HG02870 (cell line): ENCODE measurements at regions not wholly inside any gene's neighbourhood (a gene's known extent, or its start where the extent isn't known, plus 50 kb on each side); places are given as distances from the start of the nearest gene placed in this dataset.
A peak's percentile ranks its signal among the peaks of the same experiment; 100 is the strongest.
"Not testable (repeated sequence)": the region's sequence is repeated elsewhere in the genome, so short reads cannot be mapped to it uniquely, and the experiment has no call there.

Source experiments
- ATAC-seq: cut with Tn5 transposase; IDR thresholded peaks from one replicate; pipeline ENCODE4 v1.9.1; 2021; ENCODE audit warnings: mild to moderate bottlenecking, moderate library complexity; ENCODE audit not compliant: unreplicated experiment

GRCh38 chr5:164327166-164327565, 821.7 kb downstream of the MAT2B start:
- not testable (repeated sequence) for ATAC-seq

- ATAC-seq: no peak
Measured at GRCh38 chr5:164332349-164333196, 827.2 kb downstream of the MAT2B start.

GRCh38 chr5:164335837-164336236, 830.4 kb downstream of the MAT2B start:
- ATAC-seq: no peak

GRCh38 chr5:164336276-164336675, 830.9 kb downstream of the MAT2B start:
- no peak for ATAC-seq

- ATAC-seq: no peak
Measured at GRCh38 chr5:164336906-164337305, 831.5 kb downstream of the MAT2B start.

- ATAC-seq: no peak
Measured at GRCh38 chr5:164341056-164341619, 835.7 kb downstream of the MAT2B start.

GRCh38 chr5:164345173-164345849, 839.9 kb downstream of the MAT2B start:
- no peak for ATAC-seq

GRCh38 chr5:164345853-164346252, 840.4 kb downstream of the MAT2B start:
- no peak for ATAC-seq

GRCh38 chr5:164346785-164347630, 841.6 kb downstream of the MAT2B start:
- no peak for ATAC-seq

- ATAC-seq: no peak
Measured at GRCh38 chr5:164350236-164350635, 844.8 kb downstream of the MAT2B start.

- no peak for ATAC-seq
Measured at GRCh38 chr5:164351245-164351834, 845.9 kb downstream of the MAT2B start.

- ATAC-seq: no peak
Measured at GRCh38 chr5:164352695-164353094, 847.3 kb downstream of the MAT2B start.

GRCh38 chr5:164353155-164353554, 847.7 kb downstream of the MAT2B start:
- no peak for ATAC-seq

- ATAC-seq: no peak
Measured at GRCh38 chr5:164354139-164354751, 848.8 kb downstream of the MAT2B start.

GRCh38 chr5:164355267-164355830, 849.9 kb downstream of the MAT2B start:
- no peak for ATAC-seq

- no peak for ATAC-seq
Measured at GRCh38 chr5:164356790-164357189, 851.4 kb downstream of the MAT2B start.

- no peak for ATAC-seq
Measured at GRCh38 chr5:164357395-164358033, 852.1 kb downstream of the MAT2B start.

GRCh38 chr5:164358531-164359259, 853.3 kb downstream of the MAT2B start:
- peak; percentile 44 for ATAC-seq
